NOMO-1 treated with dmso at 0.1 percent for 144 hours (cell line): ENCODE measurements at regions not wholly inside any gene's neighbourhood (a gene's known extent, or its start where the extent isn't known, plus 50 kb on each side); places are given as distances from the start of the nearest gene placed in this dataset.

ENCODE experiments used
- DNase-seq: peaks from one replicate; lab custom pipeline; 2025; ENCODE audit not compliant: unreplicated experiment; lab: John Stamatoyannopoulos, UW

- DNase-seq = no peak
These were observed 517.7 kb upstream of the CLINT1 start for GRCh38 chr5:158376679-158377078.

GRCh38 chr5:158375531-158375930 is 516.6 kb upstream of the CLINT1 start:
- DNase-seq = peak; percentile 66

- peak; percentile 64 for DNase-seq
These were observed 514.9 kb upstream of the CLINT1 start for GRCh38 chr5:158373608-158374395.

- no peak for DNase-seq
These were observed 510.3 kb upstream of the CLINT1 start for GRCh38 chr5:158369241-158369640.

GRCh38 chr5:158368686-158369085 is 509.7 kb upstream of the CLINT1 start:
- DNase-seq = no peak

GRCh38 chr5:158364367-158364766 is 505.4 kb upstream of the CLINT1 start:
- no peak for DNase-seq

- DNase-seq = no peak
These were observed 496.0 kb upstream of the CLINT1 start for GRCh38 chr5:158354958-158355357.

GRCh38 chr5:158351485-158352125 is 492.7 kb upstream of the CLINT1 start:
- no peak for DNase-seq

- DNase-seq = no peak
These were observed 491.0 kb upstream of the CLINT1 start for GRCh38 chr5:158349987-158350386.

GRCh38 chr5:158344376-158344775 is 485.4 kb upstream of the CLINT1 start:
- DNase-seq = no peak

- no peak for DNase-seq
These were observed 481.7 kb upstream of the CLINT1 start for GRCh38 chr5:158340608-158341007.

GRCh38 chr5:158326256-158326655 is 467.3 kb upstream of the CLINT1 start:
- DNase-seq = no peak

GRCh38 chr5:158324236-158324635 is 465.3 kb upstream of the CLINT1 start:
- DNase-seq = no peak

- DNase-seq = no peak
These were observed 463.7 kb upstream of the CLINT1 start for GRCh38 chr5:158322620-158323019.

- DNase-seq = no peak
These were observed 462.0 kb upstream of the CLINT1 start for GRCh38 chr5:158320934-158321333.

- no peak for DNase-seq
These were observed 461.3 kb upstream of the CLINT1 start for GRCh38 chr5:158320178-158320674.

GRCh38 chr5:158317507-158317906 is 458.6 kb upstream of the CLINT1 start:
- no peak for DNase-seq

- no peak for DNase-seq
These were observed 455.0 kb upstream of the CLINT1 start for GRCh38 chr5:158313733-158314464.

GRCh38 chr5:158313027-158313732 is 454.2 kb upstream of the CLINT1 start:
- DNase-seq = no peak

- DNase-seq = no peak
These were observed 450.3 kb upstream of the CLINT1 start for GRCh38 chr5:158309088-158309807.
